Stimulated activated CD4-positive, alpha-beta T cell treated with anti-CD3 and anti-CD28 coated beads, Interleukin-1b, Interleukin-23, amount 100 ng/mL, for 4 hours (primary cell): ENCODE measurements at regions not wholly inside any gene's neighbourhood (a gene's known extent, or its start where the extent isn't known, plus 50 kb on each side); places are given as distances from the start of the nearest gene placed in this dataset.
A peak's percentile ranks its signal among the peaks of the same experiment; 100 is the strongest.

Source experiments
- DNase-seq, 2 donors: peaks; one replicate each; pipeline ENCODE4 v3.0.0-alpha.2; 2020; ENCODE audit warnings: low read depth in 2 of 2

- no peak for DNase-seq
Measured at GRCh38 chrX:45775468-45775867, 574.8 kb upstream of the DIPK2B start.

- DNase-seq = peak in 1 of 2 donors; percentile 26
Measured at GRCh38 chrX:45774961-45775360, 574.3 kb upstream of the DIPK2B start.

GRCh38 chrX:45773572-45773971 lies 572.9 kb upstream of the DIPK2B start:
- no peak for DNase-seq

GRCh38 chrX:45771560-45772340 lies 571.1 kb upstream of the DIPK2B start:
- peak in 1 of 2 donors; percentile 34 for DNase-seq

- DNase-seq = no peak
Measured at GRCh38 chrX:45771114-45771513, 570.4 kb upstream of the DIPK2B start.

- DNase-seq = peak in 1 of 2 donors; percentile 26
Measured at GRCh38 chrX:45769761-45770582, 569.3 kb upstream of the DIPK2B start.

GRCh38 chrX:45768666-45769236 lies 568.1 kb upstream of the DIPK2B start:
- no peak for DNase-seq

- DNase-seq = no peak
Measured at GRCh38 chrX:45766981-45767501, 566.4 kb upstream of the DIPK2B start.

- no peak for DNase-seq
Measured at GRCh38 chrX:45765767-45766166, 565.1 kb upstream of the DIPK2B start.

GRCh38 chrX:45765281-45765680 lies 564.6 kb upstream of the DIPK2B start:
- DNase-seq = no peak

GRCh38 chrX:45762699-45763647 lies 562.3 kb upstream of the DIPK2B start:
- no peak for DNase-seq

GRCh38 chrX:45761920-45762319 lies 561.2 kb upstream of the DIPK2B start:
- DNase-seq = no peak

GRCh38 chrX:45760187-45760742 lies 559.6 kb upstream of the DIPK2B start:
- DNase-seq = no peak

GRCh38 chrX:45758738-45759397 lies 558.2 kb upstream of the DIPK2B start:
- DNase-seq = no peak

GRCh38 chrX:45758319-45758718 lies 557.6 kb upstream of the DIPK2B start:
- no peak for DNase-seq

GRCh38 chrX:45757272-45757671 lies 556.6 kb upstream of the DIPK2B start:
- DNase-seq = no peak

- DNase-seq = no peak
Measured at GRCh38 chrX:45756557-45756956, 555.9 kb upstream of the DIPK2B start.

GRCh38 chrX:45755703-45756102 lies 555.0 kb upstream of the DIPK2B start:
- DNase-seq = no peak

- no peak for DNase-seq
Measured at GRCh38 chrX:45751156-45751555, 550.5 kb upstream of the DIPK2B start.

- DNase-seq = no peak
Measured at GRCh38 chrX:45750639-45751038, 550.0 kb upstream of the DIPK2B start.
